ENCODE measurements at regions not wholly inside any gene's neighbourhood (a gene's known extent, or its start where the extent isn't known, plus 50 kb on each side); places are given as distances from the start of the nearest gene placed in this dataset.

DNA sequence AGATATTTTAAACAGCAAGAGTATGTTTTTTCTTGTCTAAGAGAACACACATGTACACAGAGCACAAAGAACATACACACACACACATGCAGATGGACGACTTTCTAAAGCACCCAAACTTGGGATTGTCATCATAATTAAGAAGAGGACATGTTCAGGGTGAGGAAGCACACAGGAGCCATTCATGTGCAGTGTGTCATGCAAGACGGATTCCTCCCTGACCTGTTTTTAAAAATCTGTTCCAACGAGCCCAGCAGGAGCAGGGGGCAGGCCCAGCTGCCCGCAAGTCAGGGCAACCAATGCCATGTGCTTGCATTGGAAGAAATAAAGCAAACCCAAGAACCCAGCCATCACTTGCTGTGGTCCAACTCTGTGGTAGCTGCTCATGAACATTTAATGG, 167.3 kb upstream of the ZNF644 start:
- POLR2A ChIA-PET: interaction anchor here (1.0 to 1.7 kb wide), 2 partner anchors 16 to 24 kb away, joined by 3 to 6 read pairs; no protein-coding TSS in a partner anchor
- CTCF ChIA-PET (ENCODE audit: low intra/inter-chr PET ratio): no interaction called here

More for the DNA sequence above, 167.3 kb upstream of the ZNF644 start:
- Histone ChIP-seq H3K9me3 (replicated peaks; ENCODE audit: control insufficient read depth, insufficient read depth, low read depth, low read length) (no peaks in the 10 kb centered on the region), H4K20me1 (replicated peaks; ENCODE audit: control insufficient read depth, insufficient read depth, low read length) (no peaks in the 10 kb centered on the region), H3K27me3 (ENCODE audit: control insufficient read depth in 2 of 2, insufficient read depth in 2 of 2, low read length in 2 of 2) (peaks cover 2 to 20% of the 10 kb centered on the region in 2 experiments; a peak in 3 of 5 replicates), H3K9ac (ENCODE audit: insufficient read depth in 1 of 2, low read depth in 2 of 2, low read length in 2 of 2) (no peak overlapping the region), H3K27ac (ENCODE audit: extremely low read depth, low read depth, low read length) (no peak overlapping the region), H3K79me2 (ENCODE audit: control insufficient read depth, insufficient read depth, low read length) (no peaks in the 10 kb centered on the region), H2AFZ (ENCODE audit: low read depth, low read length) (no peak overlapping the region), H3K4me2 (ENCODE audit: insufficient read depth, low read length) (no peak overlapping the region), H3K9me1 (ENCODE audit: control insufficient read depth, insufficient read depth, low read length) (no peaks in the 10 kb centered on the region), H3K36me3 (ENCODE audit: control insufficient read depth, insufficient read depth, low read length) (no peaks in the 10 kb centered on the region), H3K4me1 (replicated peaks in 1 of 2; ENCODE audit: control insufficient read depth in 2 of 2, insufficient read depth in 2 of 2, low read length in 2 of 2) (no peaks in the 10 kb centered on the region), H3K4me3 (no peak overlapping the region)
- in situ Hi-C loops (cut with MboI): no loop called here
- TF ChIP-seq, protein P1, sequence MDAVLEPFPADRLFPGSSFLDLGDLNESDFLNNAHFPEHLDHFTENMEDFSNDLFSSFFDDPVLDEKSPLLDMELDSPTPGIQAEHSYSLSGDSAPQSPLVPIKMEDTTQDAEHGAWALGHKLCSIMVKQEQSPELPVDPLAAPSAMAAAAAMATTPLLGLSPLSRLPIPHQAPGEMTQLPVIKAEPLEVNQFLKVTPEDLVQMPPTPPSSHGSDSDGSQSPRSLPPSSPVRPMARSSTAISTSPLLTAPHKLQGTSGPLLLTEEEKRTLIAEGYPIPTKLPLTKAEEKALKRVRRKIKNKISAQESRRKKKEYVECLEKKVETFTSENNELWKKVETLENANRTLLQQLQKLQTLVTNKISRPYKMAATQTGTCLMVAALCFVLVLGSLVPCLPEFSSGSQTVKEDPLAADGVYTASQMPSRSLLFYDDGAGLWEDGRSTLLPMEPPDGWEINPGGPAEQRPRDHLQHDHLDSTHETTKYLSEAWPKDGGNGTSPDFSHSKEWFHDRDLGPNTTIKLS (IDR thresholded peaks at IDR 0.05; ENCODE audit: borderline replicate concordance, low read depth): no peak
- TF ChIP-seq, protein P2, sequence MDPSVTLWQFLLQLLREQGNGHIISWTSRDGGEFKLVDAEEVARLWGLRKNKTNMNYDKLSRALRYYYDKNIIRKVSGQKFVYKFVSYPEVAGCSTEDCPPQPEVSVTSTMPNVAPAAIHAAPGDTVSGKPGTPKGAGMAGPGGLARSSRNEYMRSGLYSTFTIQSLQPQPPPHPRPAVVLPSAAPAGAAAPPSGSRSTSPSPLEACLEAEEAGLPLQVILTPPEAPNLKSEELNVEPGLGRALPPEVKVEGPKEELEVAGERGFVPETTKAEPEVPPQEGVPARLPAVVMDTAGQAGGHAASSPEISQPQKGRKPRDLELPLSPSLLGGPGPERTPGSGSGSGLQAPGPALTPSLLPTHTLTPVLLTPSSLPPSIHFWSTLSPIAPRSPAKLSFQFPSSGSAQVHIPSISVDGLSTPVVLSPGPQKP (CRISPR knock-in tag; IDR thresholded peaks at IDR 0.05): no peak
- TF ChIP-seq PCBP2 (IDR thresholded peaks at IDR 0.05; ENCODE audit: low read depth, low read length, poor library complexity, severe bottlenecking) (no peak), NFATC3 (IDR thresholded peaks at IDR 0.05) (no peak), CTBP1 (IDR thresholded peaks at IDR 0.05; ENCODE audit: borderline replicate concordance) (no peak), TOE1 (IDR thresholded peaks at IDR 0.05; ENCODE audit: borderline replicate concordance) (no peak), TOE1 (CRISPR knock-in tag; IDR thresholded peaks at IDR 0.05; ENCODE audit: borderline replicate concordance, low read depth) (no peak), SMAD3 (CRISPR knock-in tag; conservative IDR thresholded peaks at IDR 0.05) (no peak), MCM3 (IDR thresholded peaks at IDR 0.05) (no peak), SRF (CRISPR knock-in tag; IDR thresholded peaks at IDR 0.05) (no peak), ELF2 (CRISPR knock-in tag; IDR thresholded peaks at IDR 0.05) (no peak)
- BruUV-seq (replicated peaks): no TSS peak
- DNase-seq (ENCODE audit: extremely low read depth in 1 of 4, low spot score in 3 of 4): no peak
- intact Hi-C loops (cut with micrococcal nuclease): no loop called here
- FAIRE-seq: no peak
- ATAC-seq: no peak
- WGBS (ENCODE audit: insufficient coverage, low coverage, missing lambda C conversion rate): 1% methylated on average over 4 of the region's 4 CpGs

All from K562 (cell line).